ENCODE measurements at regions not wholly inside any gene's neighbourhood (a gene's known extent, or its start where the extent isn't known, plus 50 kb on each side); places are given as distances from the start of the nearest gene placed in this dataset.

- in situ Hi-C loops (cut with MboI; ENCODE audit: low sequenced_read_pairs): no loop called here
Measured at GRCh38 chr4:178838776-178839175, 1396.5 kb upstream of the AGA start.

More at GRCh38 chr4:178838776-178839175, 1396.5 kb upstream of the AGA start:
- no peak overlapping the region for H3K14ac ChIP-seq (replicated peaks; ENCODE audit: low read depth, low read length)
- no peaks in the 10 kb centered on the region for H3K4me1 ChIP-seq (ENCODE audit: control insufficient read depth, insufficient read depth, low read length)
- BruUV-seq (replicated peaks): no TSS peak
- WGBS, 2 experiments (ENCODE audit: extremely low coverage in 2 of 2, insufficient read length in 1 of 2): no CpG with 5 or more reads among the region's 2 CpGs
- no peaks in the 10 kb centered on the region for H3K79me1 ChIP-seq (ENCODE audit: low read depth in 1 of 2, low read length in 2 of 2)
- no peak overlapping the region for H2AFZ ChIP-seq (replicated peaks; ENCODE audit: low read length, poor library complexity)
- no peaks in the 10 kb centered on the region for H3K9me3 ChIP-seq (ENCODE audit: control insufficient read depth, insufficient read depth, low read length)
- H3K4ac ChIP-seq (ENCODE audit: low read depth, low read length): no peak overlapping the region
- no peaks in the 10 kb centered on the region for H3K9me1 ChIP-seq (ENCODE audit: insufficient read depth, low read length)
- no peaks in the 10 kb centered on the region for H3K36me3 ChIP-seq (ENCODE audit: control insufficient read depth, insufficient read depth, low read length)
- no peaks in the 10 kb centered on the region for H4K20me1 ChIP-seq (ENCODE audit: insufficient read depth, low read length)
- H3K4me2 ChIP-seq (ENCODE audit: low read depth, low read length): no peak overlapping the region
- H4K5ac ChIP-seq (ENCODE audit: low read depth, low read length): no peak overlapping the region
- H4K91ac ChIP-seq (ENCODE audit: insufficient read depth, low read depth, low read length): no peak overlapping the region
- intact Hi-C loops (cut with micrococcal nuclease): no loop called here
- no peak for DNase-seq
- TF ChIP-seq SMC3 (IDR thresholded peaks at IDR 0.05; ENCODE audit: low read depth, low read length) (no peak), CHD1 (IDR thresholded peaks at IDR 0.05; ENCODE audit: low read depth, low read length) (no peak), NFE2L2 (IDR thresholded peaks at IDR 0.05; ENCODE audit: low read depth, low read length) (no peak), MXI1 (IDR thresholded peaks at IDR 0.05; ENCODE audit: borderline replicate concordance, low read depth, low read length) (no peak), RAD21 (IDR thresholded peaks at IDR 0.05; ENCODE audit: low read length) (no peak), FOS (IDR thresholded peaks at IDR 0.05; ENCODE audit: low read depth, low read length) (no peak), MAZ (IDR thresholded peaks at IDR 0.05; ENCODE audit: borderline replicate concordance, low read depth, low read length) (no peak), MAFK (IDR thresholded peaks at IDR 0.05; ENCODE audit: low read depth, low read length) (no peak), RFX5 (IDR thresholded peaks at IDR 0.05; ENCODE audit: low read depth, low read length) (no peak), RCOR1 (IDR thresholded peaks at IDR 0.05; ENCODE audit: insufficient replicate concordance, low read length) (no peak), POLR2A (IDR thresholded peaks at IDR 0.05; ENCODE audit: low read depth, low read length) (no peak), BHLHE40 (IDR thresholded peaks at IDR 0.05; ENCODE audit: low read depth, low read length) (no peak), CEBPB (IDR thresholded peaks at IDR 0.05; ENCODE audit: low read depth, low read length) (no peak), USF2 (IDR thresholded peaks at IDR 0.05; ENCODE audit: low read depth, low read length) (no peak), CTCF (conservative IDR thresholded peaks at IDR 0.05; ENCODE audit: low read depth, low read length) (no peak)
- TF ChIP-seq, protein P1, sequence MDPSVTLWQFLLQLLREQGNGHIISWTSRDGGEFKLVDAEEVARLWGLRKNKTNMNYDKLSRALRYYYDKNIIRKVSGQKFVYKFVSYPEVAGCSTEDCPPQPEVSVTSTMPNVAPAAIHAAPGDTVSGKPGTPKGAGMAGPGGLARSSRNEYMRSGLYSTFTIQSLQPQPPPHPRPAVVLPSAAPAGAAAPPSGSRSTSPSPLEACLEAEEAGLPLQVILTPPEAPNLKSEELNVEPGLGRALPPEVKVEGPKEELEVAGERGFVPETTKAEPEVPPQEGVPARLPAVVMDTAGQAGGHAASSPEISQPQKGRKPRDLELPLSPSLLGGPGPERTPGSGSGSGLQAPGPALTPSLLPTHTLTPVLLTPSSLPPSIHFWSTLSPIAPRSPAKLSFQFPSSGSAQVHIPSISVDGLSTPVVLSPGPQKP (IDR thresholded peaks at IDR 0.05; ENCODE audit: borderline replicate concordance, low read depth, low read length): no peak
- H3K18ac ChIP-seq (ENCODE audit: low read depth, low read length): no peak overlapping the region
- H2BK5ac ChIP-seq (ENCODE audit: low read depth, low read length, poor library complexity, severe bottlenecking): no peak overlapping the region
- no peak overlapping the region for H2BK15ac ChIP-seq (ENCODE audit: low read depth, low read length)
- H2AK9ac ChIP-seq (replicated peaks; ENCODE audit: low read depth, low read length, poor library complexity): no peak overlapping the region
- H4K8ac ChIP-seq (ENCODE audit: low read depth in 2 of 2, low read length in 2 of 2): no peak overlapping the region
- H2AK5ac ChIP-seq (ENCODE audit: low read depth, low read length): no peak overlapping the region
- no peak overlapping the region for H2BK20ac ChIP-seq (ENCODE audit: low read depth, low read length)
- H3K4me3 ChIP-seq (ENCODE audit: insufficient read depth, low read depth, low read length): no peak overlapping the region
- H3K9ac ChIP-seq (ENCODE audit: low read depth, low read length): no peak overlapping the region
- H3K27ac ChIP-seq (ENCODE audit: insufficient read depth, low read length): no peak overlapping the region
- no peaks in the 10 kb centered on the region for H3K27me3 ChIP-seq (ENCODE audit: control insufficient read depth, insufficient read depth, low read length)
- dilution Hi-C loops (cut with HindIII; ENCODE audit: low sequenced_read_pairs, unreplicated experiment): no loop called here
- H3K23ac ChIP-seq (ENCODE audit: low read depth, low read length): no peak overlapping the region
- no peak overlapping the region for H3K56ac ChIP-seq (ENCODE audit: extremely low read depth, insufficient read depth, low read length)
- CTCF ChIA-PET: no interaction called here
- POLR2A ChIA-PET (ENCODE audit: unreplicated experiment): no interaction called here
- no peak overlapping the region for H2BK120ac ChIP-seq (ENCODE audit: low read depth, low read length)
- no peak for ATAC-seq (ENCODE audit: low read depth)

Measured in IMR-90 (cell line).